ENCODE measurements at regions not wholly inside any gene's neighbourhood (a gene's known extent, or its start where the extent isn't known, plus 50 kb on each side); places are given as distances from the start of the nearest gene placed in this dataset.
"Not testable (repeated sequence)": the region's sequence is repeated elsewhere in the genome, so short reads cannot be mapped to it uniquely, and the experiment has no call there.

GRCh38 chr16:77502448-77502847 lies 67.6 kb upstream of the ADAMTS18 start:
- no peak for DNase-seq (ENCODE audit: low spot score)
- in situ Hi-C loops (cut with MboI; ENCODE audit: low sequenced_read_pairs, unreplicated experiment) = no loop called here
- TF ChIP-seq, protein P1, sequence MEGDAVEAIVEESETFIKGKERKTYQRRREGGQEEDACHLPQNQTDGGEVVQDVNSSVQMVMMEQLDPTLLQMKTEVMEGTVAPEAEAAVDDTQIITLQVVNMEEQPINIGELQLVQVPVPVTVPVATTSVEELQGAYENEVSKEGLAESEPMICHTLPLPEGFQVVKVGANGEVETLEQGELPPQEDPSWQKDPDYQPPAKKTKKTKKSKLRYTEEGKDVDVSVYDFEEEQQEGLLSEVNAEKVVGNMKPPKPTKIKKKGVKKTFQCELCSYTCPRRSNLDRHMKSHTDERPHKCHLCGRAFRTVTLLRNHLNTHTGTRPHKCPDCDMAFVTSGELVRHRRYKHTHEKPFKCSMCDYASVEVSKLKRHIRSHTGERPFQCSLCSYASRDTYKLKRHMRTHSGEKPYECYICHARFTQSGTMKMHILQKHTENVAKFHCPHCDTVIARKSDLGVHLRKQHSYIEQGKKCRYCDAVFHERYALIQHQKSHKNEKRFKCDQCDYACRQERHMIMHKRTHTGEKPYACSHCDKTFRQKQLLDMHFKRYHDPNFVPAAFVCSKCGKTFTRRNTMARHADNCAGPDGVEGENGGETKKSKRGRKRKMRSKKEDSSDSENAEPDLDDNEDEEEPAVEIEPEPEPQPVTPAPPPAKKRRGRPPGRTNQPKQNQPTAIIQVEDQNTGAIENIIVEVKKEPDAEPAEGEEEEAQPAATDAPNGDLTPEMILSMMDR (IDR thresholded peaks at IDR 0.05; ENCODE audit: borderline replicate concordance, control extremely low read depth, extremely low read depth, insufficient read depth, missing control alignments) = no peak

DNA sequence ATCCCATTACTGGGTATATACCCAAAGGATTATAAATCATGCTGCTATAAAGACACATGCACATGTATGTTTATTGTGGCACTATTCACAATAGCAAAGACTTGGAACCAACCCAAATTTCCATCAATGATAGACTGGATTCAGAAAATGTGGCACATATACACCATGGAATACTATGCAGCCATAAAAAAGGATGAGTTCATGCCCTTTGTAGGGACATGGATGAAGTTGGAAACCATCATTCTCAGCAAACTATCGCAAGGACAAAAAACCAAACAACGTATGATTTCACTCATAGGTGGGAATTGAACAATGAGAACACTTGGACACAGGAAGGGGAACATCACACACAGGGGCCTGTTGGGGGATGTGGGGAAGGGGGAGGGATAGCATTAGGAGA lies 71.7 kb upstream of the ADAMTS18 start:
- in situ Hi-C loops (cut with MboI; ENCODE audit: low sequenced_read_pairs, unreplicated experiment); DNase-seq (ENCODE audit: low spot score): not testable (repeated sequence)

GRCh38 chr16:77509051-77509450 lies 74.2 kb upstream of the ADAMTS18 start:
- in situ Hi-C loops (cut with MboI; ENCODE audit: low sequenced_read_pairs, unreplicated experiment) = no loop called here
- DNase-seq (ENCODE audit: low spot score) = no peak
- TF ChIP-seq, protein P1 (IDR thresholded peaks at IDR 0.05; ENCODE audit: borderline replicate concordance, control extremely low read depth, extremely low read depth, insufficient read depth, missing control alignments) = no peak

DNA sequence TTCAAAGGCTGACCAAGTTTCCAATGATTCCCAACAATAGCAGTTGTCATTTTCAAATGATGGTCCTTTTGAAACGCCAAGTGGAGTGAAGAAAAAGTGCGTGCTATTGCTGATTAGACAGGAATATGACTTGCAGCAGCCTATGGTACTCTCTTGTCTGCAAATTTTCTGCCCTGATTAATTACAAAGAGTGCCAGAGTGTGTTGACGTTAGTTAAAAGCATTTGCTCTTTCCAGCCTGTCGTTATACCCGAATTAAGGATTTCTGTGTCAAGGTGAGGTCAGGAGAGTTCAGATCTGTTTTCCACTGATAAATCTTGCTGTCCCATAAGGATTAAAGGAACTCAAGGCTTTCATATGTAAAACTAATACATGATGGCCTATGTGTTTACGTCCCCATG lies 75.0 kb upstream of the ADAMTS18 start:
- in situ Hi-C loops (cut with MboI; ENCODE audit: low sequenced_read_pairs, unreplicated experiment) = no loop called here
- no peak for DNase-seq (ENCODE audit: low spot score)
- TF ChIP-seq, protein P1 (IDR thresholded peaks at IDR 0.05; ENCODE audit: borderline replicate concordance, control extremely low read depth, extremely low read depth, insufficient read depth, missing control alignments) = no peak

DNA sequence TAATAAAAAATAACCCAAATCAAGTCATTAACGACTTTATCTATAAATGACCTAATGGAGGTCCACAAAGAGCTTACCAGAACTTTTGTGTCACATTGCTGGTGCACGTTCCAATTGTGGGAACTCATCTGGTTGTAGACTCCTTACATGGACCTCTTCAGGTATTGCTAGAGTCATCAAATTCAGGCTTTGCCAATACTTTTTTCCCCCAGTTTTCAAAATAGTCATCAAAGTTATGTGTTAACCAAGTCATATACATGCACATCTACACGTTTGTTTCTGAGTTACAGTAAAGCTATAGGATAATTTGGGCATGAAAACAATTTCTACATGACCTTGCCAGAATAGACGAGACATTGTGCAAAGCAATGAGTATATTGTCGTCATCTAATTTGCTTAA lies 76.2 kb upstream of the ADAMTS18 start:
- in situ Hi-C loops (cut with MboI; ENCODE audit: low sequenced_read_pairs, unreplicated experiment) = no loop called here
- TF ChIP-seq, protein P1 (IDR thresholded peaks at IDR 0.05; ENCODE audit: borderline replicate concordance, control extremely low read depth, extremely low read depth, insufficient read depth, missing control alignments) = no peak
- no peak for DNase-seq (ENCODE audit: low spot score)

GRCh38 chr16:77514500-77515220 lies 79.8 kb upstream of the ADAMTS18 start:
- TF ChIP-seq, protein P1 (IDR thresholded peaks at IDR 0.05; ENCODE audit: borderline replicate concordance, control extremely low read depth, extremely low read depth, insufficient read depth, missing control alignments) = no peak
- in situ Hi-C loops (cut with MboI; ENCODE audit: low sequenced_read_pairs, unreplicated experiment) = no loop called here
- DNase-seq (ENCODE audit: low spot score) = no peak

DNA sequence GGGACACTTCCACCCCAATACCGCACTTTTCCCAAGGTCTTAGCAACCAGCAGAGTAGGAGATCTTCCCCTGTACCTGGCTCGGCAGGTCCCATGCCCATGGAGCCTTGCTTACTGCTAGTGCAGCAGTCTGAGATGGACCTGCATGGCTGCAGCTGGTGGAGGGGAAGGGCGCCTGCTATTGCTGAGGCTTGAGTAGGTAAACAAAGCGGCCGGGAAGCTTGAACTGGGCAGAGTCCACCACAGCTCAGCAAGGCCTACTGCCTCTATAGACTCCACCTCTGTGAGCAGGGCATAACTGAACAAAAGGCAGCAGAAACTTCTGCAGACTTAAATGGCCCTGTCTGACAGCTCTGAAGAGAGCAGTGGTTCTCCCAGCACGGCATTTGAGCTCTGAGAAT lies 90.4 kb upstream of the ADAMTS18 start:
- in situ Hi-C loops (cut with MboI; ENCODE audit: low sequenced_read_pairs, unreplicated experiment); DNase-seq (ENCODE audit: low spot score): not testable (repeated sequence)

GRCh38 chr16:77531752-77532151 lies 96.9 kb upstream of the ADAMTS18 start:
- TF ChIP-seq, protein P1 (IDR thresholded peaks at IDR 0.05; ENCODE audit: borderline replicate concordance, control extremely low read depth, extremely low read depth, insufficient read depth, missing control alignments) = no peak
- in situ Hi-C loops (cut with MboI; ENCODE audit: low sequenced_read_pairs, unreplicated experiment) = no loop called here

More at GRCh38 chr16:77531752-77532151, 96.9 kb upstream of the ADAMTS18 start:
- DNase-seq (ENCODE audit: low spot score) = no peak

Measured in GM13976 (cell line).